ENCODE measurements at regions not wholly inside any gene's neighbourhood (a gene's known extent, or its start where the extent isn't known, plus 50 kb on each side); places are given as distances from the start of the nearest gene placed in this dataset.

DNA sequence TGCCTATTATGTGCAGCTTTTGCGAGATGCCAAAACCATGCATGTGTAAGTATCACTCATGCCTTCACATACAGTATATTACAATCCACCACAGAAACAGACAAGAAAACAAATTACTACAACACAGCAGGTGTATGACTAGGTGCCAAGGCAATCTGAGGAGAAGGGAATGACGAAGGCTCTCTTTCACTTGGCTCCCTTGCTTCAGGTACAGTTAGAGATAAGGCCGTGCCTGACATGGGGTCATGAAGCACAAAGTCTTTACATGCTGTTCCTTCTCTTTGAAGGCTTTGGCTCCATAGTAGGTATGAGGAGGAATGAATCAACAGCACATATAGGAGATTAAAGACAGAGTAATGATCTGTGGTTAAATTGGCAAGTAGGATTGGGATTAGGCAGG, 65.2 kb upstream of the FSHB start:
- Histone ChIP-seq H3K4me1 (ENCODE audit: control insufficient read depth, insufficient read depth, low read length) (peaks cover 16% of the 10 kb centered on the region), H3K36me3 (ENCODE audit: control insufficient read depth, insufficient read depth, low read length) (no peaks in the 10 kb centered on the region), H3K9me3 (ENCODE audit: control insufficient read depth, low read length) (no peaks in the 10 kb centered on the region), H3K9ac (ENCODE audit: low read length) (no peak overlapping the region), H3K4me3 (ENCODE audit: low read length) (no peak overlapping the region), H3K27me3 (ENCODE audit: control insufficient read depth, insufficient read depth, low read length) (no peaks in the 10 kb centered on the region)

DNA sequence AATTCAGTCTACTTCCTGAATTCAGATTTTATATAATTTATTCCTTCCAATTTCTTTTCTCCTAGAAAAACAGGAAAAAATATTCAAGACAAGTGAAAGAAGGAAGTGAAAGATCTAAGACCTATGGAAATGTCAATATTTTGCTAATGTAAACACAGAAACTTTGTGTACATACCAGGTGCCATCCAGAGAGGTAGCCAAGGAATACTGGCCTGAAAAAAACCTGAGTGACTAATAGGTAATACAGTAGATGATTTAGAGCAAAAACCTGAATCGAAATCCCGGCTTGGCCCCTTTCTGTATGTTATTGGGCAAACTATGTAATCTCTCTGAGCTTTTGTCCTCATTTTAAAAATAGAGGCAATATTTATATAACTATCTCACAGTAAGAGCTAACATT, 59.2 kb upstream of the FSHB start:
- H3K27me3 ChIP-seq (ENCODE audit: control insufficient read depth, insufficient read depth, low read length), result no peaks in the 10 kb centered on the region
- peaks cover 3% of the 10 kb centered on the region for H3K9me3 ChIP-seq (ENCODE audit: control insufficient read depth, low read length)

DNA sequence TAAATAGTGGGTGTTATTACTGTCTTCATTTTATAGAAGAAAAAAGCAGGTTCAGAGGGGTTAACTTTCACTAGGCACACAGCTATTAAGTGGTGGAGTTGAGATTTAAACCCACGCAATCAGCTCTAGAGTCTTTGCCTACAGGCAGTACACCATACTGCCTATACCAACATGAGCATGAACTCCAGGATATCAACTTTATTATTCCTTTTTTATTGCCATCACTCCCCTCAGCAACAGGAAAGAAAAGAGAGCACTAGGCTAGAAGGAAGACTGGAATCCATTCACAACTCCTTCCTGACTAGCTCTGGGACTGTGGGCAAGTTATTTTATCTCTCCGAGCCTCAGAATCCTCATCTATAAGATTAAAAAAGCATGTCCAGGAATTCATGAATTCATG, 58.7 kb upstream of the FSHB start:
- Histone ChIP-seq H3K4me3 (ENCODE audit: low read length) (no peak overlapping the region), H3K4me1 (ENCODE audit: control insufficient read depth, insufficient read depth, low read length) (peaks cover 51% of the 10 kb centered on the region)

More for the DNA sequence above, 59.2 kb upstream of the FSHB start:
- H3K9ac ChIP-seq (ENCODE audit: low read length), result no peak overlapping the region
- H3K36me3 ChIP-seq (ENCODE audit: control insufficient read depth, insufficient read depth, low read length), result no peaks in the 10 kb centered on the region
- peaks cover 51% of the 10 kb centered on the region for H3K4me1 ChIP-seq (ENCODE audit: control insufficient read depth, insufficient read depth, low read length)
- H3K4me3 ChIP-seq (ENCODE audit: low read length), result no peak overlapping the region

DNA sequence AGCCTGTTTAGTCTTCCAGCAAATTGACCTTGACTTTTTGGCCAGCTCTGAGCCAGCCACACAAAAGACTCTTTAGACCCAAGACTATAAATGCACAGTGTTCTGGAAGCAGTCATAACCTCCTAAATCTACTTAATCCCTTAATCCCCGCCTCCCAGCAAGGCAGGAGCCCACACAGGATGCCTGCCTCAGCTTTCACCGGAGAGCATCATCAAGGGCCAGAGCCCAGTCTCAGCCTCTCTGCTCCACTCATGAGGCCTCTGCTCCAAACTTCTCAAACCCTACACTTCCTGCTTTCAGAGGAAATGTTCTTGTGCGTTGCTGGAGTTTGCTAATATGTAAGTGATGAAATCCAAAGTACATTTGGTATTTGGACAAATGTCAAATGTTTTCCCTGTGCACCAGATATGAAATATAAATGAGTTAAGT, 57.9 kb upstream of the FSHB start:
- Histone ChIP-seq H3K4me3 (ENCODE audit: low read length) (no peak overlapping the region), H3K4me1 (ENCODE audit: control insufficient read depth, insufficient read depth, low read length) (peaks cover 51% of the 10 kb centered on the region), H3K27me3 (ENCODE audit: control insufficient read depth, insufficient read depth, low read length) (no peaks in the 10 kb centered on the region), H3K36me3 (ENCODE audit: control insufficient read depth, insufficient read depth, low read length) (no peaks in the 10 kb centered on the region), H3K9me3 (ENCODE audit: control insufficient read depth, low read length) (peaks cover 3% of the 10 kb centered on the region), H3K9ac (ENCODE audit: low read length) (no peak overlapping the region)

More for the DNA sequence above, 58.7 kb upstream of the FSHB start:
- no peaks in the 10 kb centered on the region for H3K36me3 ChIP-seq (ENCODE audit: control insufficient read depth, insufficient read depth, low read length)
- H3K9ac ChIP-seq (ENCODE audit: low read length), result no peak overlapping the region
- peaks cover 3% of the 10 kb centered on the region for H3K9me3 ChIP-seq (ENCODE audit: control insufficient read depth, low read length)
- no peaks in the 10 kb centered on the region for H3K27me3 ChIP-seq (ENCODE audit: control insufficient read depth, insufficient read depth, low read length)

DNA sequence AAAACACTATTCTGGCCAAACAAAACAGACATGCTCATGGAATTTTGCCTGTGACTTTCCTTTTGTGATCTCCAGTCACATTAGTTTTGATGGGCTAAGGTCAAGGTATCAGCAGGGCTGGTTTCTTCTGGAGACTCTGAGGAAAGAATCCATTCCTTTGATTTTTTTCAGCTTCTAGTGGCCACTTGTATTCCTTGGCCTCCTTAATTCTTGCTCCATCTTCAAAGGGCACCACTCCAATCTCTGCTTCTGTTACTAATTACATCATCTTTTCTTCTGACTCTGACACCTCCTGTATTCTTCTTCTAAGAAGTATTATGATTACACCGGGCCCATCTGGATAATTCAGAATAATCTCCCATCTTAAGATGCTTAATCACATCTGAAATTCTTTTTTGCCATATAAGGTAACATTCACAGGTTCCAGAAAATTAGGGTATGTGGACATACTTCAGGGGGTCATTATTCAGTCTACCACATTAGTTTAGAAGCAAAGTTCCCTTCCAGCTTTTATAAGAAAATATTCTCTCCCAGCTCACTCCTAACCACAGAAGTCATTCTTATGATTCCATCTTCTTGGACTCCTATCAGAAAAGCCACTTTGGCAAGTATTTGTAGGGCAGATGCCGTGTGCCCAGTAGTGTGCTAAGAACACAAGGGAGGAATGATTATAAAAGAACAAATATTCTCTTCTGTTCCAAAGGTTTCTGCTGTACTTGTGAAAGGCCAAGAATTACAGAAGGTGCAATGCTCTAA, 56.4 kb upstream of the FSHB start:
- Histone ChIP-seq H3K9ac (ENCODE audit: low read length) (no peak overlapping the region), H3K36me3 (ENCODE audit: control insufficient read depth, insufficient read depth, low read length) (no peaks in the 10 kb centered on the region), H3K9me3 (ENCODE audit: control insufficient read depth, low read length) (peaks cover 3% of the 10 kb centered on the region), H3K4me3 (ENCODE audit: low read length) (no peak overlapping the region), H3K27me3 (ENCODE audit: control insufficient read depth, insufficient read depth, low read length) (no peaks in the 10 kb centered on the region), H3K4me1 (ENCODE audit: control insufficient read depth, insufficient read depth, low read length) (peaks cover 39% of the 10 kb centered on the region)

Data from mucosa of stomach (tissue), 1 donor.